Liver (tissue), 8 donors: ENCODE measurements at regions not wholly inside any gene's neighbourhood (a gene's known extent, or its start where the extent isn't known, plus 50 kb on each side); places are given as distances from the start of the nearest gene placed in this dataset.

ENCODE experiments used
- DNase-seq: peaks from one replicate; pipeline ENCODE4 v3.0.0-alpha.2; 2017; ENCODE audit warnings: low spot score
- H3K27ac ChIP-seq, 2 donors: one replicate each; pipeline ENCODE4 v1.7.0; 2013; ENCODE audit warnings: inconsistent platforms in 2 of 2, low read length in 2 of 2, control low read depth in 1 of 2, low read depth in 1 of 2, mild to moderate bottlenecking in 1 of 2
- H3K27me3 ChIP-seq, 4 donors: one replicate each; pipeline versions ENCODE4 v1.6.1 to v1.7.0; 2013; ENCODE audit warnings: low read length in 3 of 4, inconsistent platforms in 1 of 4, mild to moderate bottlenecking in 1 of 4, moderate library complexity in 1 of 4; ENCODE audit not compliant: control insufficient read depth in 4 of 4, insufficient read depth in 4 of 4
- H3K36me3 ChIP-seq, 4 donors: one replicate each; pipeline versions ENCODE4 v1.6.1 to v1.7.0; 2013; ENCODE audit warnings: low read length in 3 of 4, mild to moderate bottlenecking in 3 of 4, low read depth in 1 of 4, moderate library complexity in 1 of 4; ENCODE audit not compliant: control insufficient read depth in 4 of 4, insufficient read depth in 3 of 4
- H3K4me1 ChIP-seq, 4 donors: one replicate each; pipeline versions ENCODE4 v1.6.1 to v1.7.0; 2013; ENCODE audit warnings: low read length in 3 of 4, mild to moderate bottlenecking in 3 of 4, moderate library complexity in 1 of 4; ENCODE audit not compliant: control insufficient read depth in 4 of 4, insufficient read depth in 4 of 4
- H3K4me3 ChIP-seq, 3 donors: one replicate each; pipeline versions ENCODE4 v1.6.1 to v1.7.0; 2013; ENCODE audit warnings: low read length in 3 of 3, control low read depth in 1 of 3, low read depth in 1 of 3, mild to moderate bottlenecking in 1 of 3
- H3K9ac ChIP-seq, 2 donors: one replicate each; pipeline ENCODE4 v1.7.0; 2013; ENCODE audit warnings: low read length in 2 of 2, mild to moderate bottlenecking in 2 of 2, moderate library complexity in 2 of 2, control low read depth in 1 of 2, low read depth in 1 of 2
- H3K9me3 ChIP-seq, 4 donors: one replicate each; pipeline versions ENCODE4 v1.6.1 to v1.7.0; 2013; ENCODE audit warnings: low read length in 3 of 4; ENCODE audit not compliant: control insufficient read depth in 4 of 4
- CTCF ChIP-seq: fragments of 150-350 bp; IDR thresholded peaks from 2 replicates; pipeline ENCODE4 v1.5.1; 2017; ENCODE audit warnings: improper control_type of control experiment, low read depth, low read length; ENCODE audit not compliant: missing input control
- FOXA1 ChIP-seq: IDR thresholded peaks from 2 replicates; pipeline ENCODE4 v1.6.1; 2016; ENCODE audit warnings: antibody characterized with exemption
- FOXA2 ChIP-seq: IDR thresholded peaks from 2 replicates; pipeline ENCODE4 v1.6.1; 2016; ENCODE audit warnings: antibody characterized with exemption
- GABPA ChIP-seq, 2 donors: IDR thresholded peaks in 1 of 2; conservative IDR thresholded peaks in 1 of 2; 2 replicates each; pipeline ENCODE4 v1.6.1; 2016; ENCODE audit warnings: antibody characterized with exemption in 2 of 2, mild to moderate bottlenecking in 1 of 2, moderate library complexity in 1 of 2
- HNF4A ChIP-seq, 2 donors: conservative IDR thresholded peaks; 2 replicates each; pipeline ENCODE4 v1.6.1; 2016; ENCODE audit warnings: antibody characterized with exemption in 2 of 2, mild to moderate bottlenecking in 2 of 2
- MAX ChIP-seq: IDR thresholded peaks from 2 replicates; pipeline ENCODE4 v1.6.1; 2016; ENCODE audit warnings: antibody characterized with exemption
- NR2F2 ChIP-seq: IDR thresholded peaks from 2 replicates; pipeline ENCODE4 v1.6.1; 2016; ENCODE audit warnings: antibody characterized with exemption
- REST ChIP-seq: IDR thresholded peaks from 2 replicates; pipeline ENCODE4 v1.6.1; 2016; ENCODE audit warnings: antibody characterized with exemption, mild to moderate bottlenecking
- RXRA ChIP-seq, 2 donors: IDR thresholded peaks; 2 replicates each; pipeline ENCODE4 v1.6.1; 2017 to 2018; ENCODE audit warnings: antibody characterized with exemption in 2 of 2, mild to moderate bottlenecking in 1 of 2
- TAF1 ChIP-seq: conservative IDR thresholded peaks from 2 replicates; pipeline ENCODE4 v1.6.1; 2016; ENCODE audit warnings: antibody characterized with exemption, mild to moderate bottlenecking
- YY1 ChIP-seq: IDR thresholded peaks from 2 replicates; pipeline ENCODE4 v1.6.1; 2016; ENCODE audit warnings: antibody characterized with exemption, mild to moderate bottlenecking
- WGBS: extraction: QIAGEN DNeasy Blood & Tissue Kit; methylation state at CpG from one replicate; pipeline ENCODE4 v1.1.7; 2013; 5-methylcytosine and 5-hydroxymethylcytosine counted together
- donor health status: healthy.
- donor health status: healthy.
- donor health status: healthy.
- donor health status: healthy.
- donor health status: healthy.

GRCh38 chr13:50404116-50404515, 388.9 kb downstream of the KCNRG start:
- H3K27ac ChIP-seq = no peak overlapping the region
- no peaks in the 10 kb centered on the region for H3K27me3 ChIP-seq
- 96% methylated on average over 3 of the region's 3 CpGs for WGBS
- no peak overlapping the region for H3K9ac ChIP-seq
- no peak overlapping the region for H3K4me3 ChIP-seq
- H3K36me3 ChIP-seq = no peaks in the 10 kb centered on the region
- TF ChIP-seq TAF1 (no peak), FOXA1 (no peak)
- H3K9me3 ChIP-seq = no peaks in the 10 kb centered on the region
- no peaks in the 10 kb centered on the region for H3K4me1 ChIP-seq
- DNase-seq = no peak

GRCh38 chr13:50404769-50405168, 389.5 kb downstream of the KCNRG start:
- WGBS = 94% methylated on average over 1 of the region's 1 CpG
- DNase-seq = no peak

More at GRCh38 chr13:50404769-50405168, 389.5 kb downstream of the KCNRG start:
- TF ChIP-seq CTCF = no peak
- TF ChIP-seq YY1 = no peak
- no peak for TF ChIP-seq NR2F2
- TF ChIP-seq FOXA1 = no peak
- TF ChIP-seq TAF1 = no peak
- no peak for TF ChIP-seq GABPA (IDR thresholded peaks at IDR 0.05 in 1 of 2, conservative IDR thresholded peaks at IDR 0.05 in 1 of 2)
- TF ChIP-seq FOXA2 = no peak
- TF ChIP-seq REST = no peak
- no peak for TF ChIP-seq MAX
- TF ChIP-seq RXRA (IDR thresholded peaks at IDR 0.05) = no peak
- TF ChIP-seq HNF4A (conservative IDR thresholded peaks at IDR 0.05) = no peak
- no peaks in the 10 kb centered on the region for H3K27me3 ChIP-seq
- no peaks in the 10 kb centered on the region for H3K36me3 ChIP-seq
- no peaks in the 10 kb centered on the region for H3K9me3 ChIP-seq
- no peak overlapping the region for H3K9ac ChIP-seq
- H3K4me1 ChIP-seq = no peaks in the 10 kb centered on the region
- H3K4me3 ChIP-seq = no peak overlapping the region
- no peak overlapping the region for H3K27ac ChIP-seq
